IMR-90 (cell line): ENCODE measurements at regions not wholly inside any gene's neighbourhood (a gene's known extent, or its start where the extent isn't known, plus 50 kb on each side); places are given as distances from the start of the nearest gene placed in this dataset.

Experiments used
- ATAC-seq: fragments of 200-7000 bp; cut with Tn5 transposase; 2 replicates; pipeline ENCODE4 v1.9.1; 2020; ENCODE audit warnings: low read depth, mild to moderate bottlenecking, moderate library complexity
- BruUV-seq: library from RNA; stranded (reverse); fragments of 400-500 nt; replicated peaks from 2 replicates; lab custom pipeline; 2021; lab: Mats Ljungman, UMichigan
- CTCF ChIA-PET: fragments of 300-600 bp; formaldehyde crosslinking; extraction: SDS; loops from one replicate; lab custom pipeline; 2021; ENCODE audit warnings: antibody characterized with exemption; lab: Yijun Ruan, JAX
- POLR2A ChIA-PET: fragments of 300-600 bp; sonication (Branson Sonifier 250); formaldehyde crosslinking; loops from one replicate; lab custom pipeline; 2022; ENCODE audit warnings: antibody characterized with exemption; ENCODE audit not compliant: unreplicated experiment; lab: Charles Lee
- DNase-seq: peaks from one replicate; pipeline ENCODE4 v3.0.0; 2013
- H2AFZ ChIP-seq: replicated peaks from 2 replicates; pipeline ENCODE3; 2013; ENCODE audit warnings: low read length, mild to moderate bottlenecking; ENCODE audit not compliant: poor library complexity
- H2AK5ac ChIP-seq: 2 replicates; pipeline ENCODE4 v1.6.1; 2013; ENCODE audit warnings: low read depth, low read length, inconsistent platforms
- H2AK9ac ChIP-seq: replicated peaks from 2 replicates; pipeline ENCODE3; 2013; ENCODE audit warnings: mild to moderate bottlenecking, low read depth, low read length, moderate library complexity; ENCODE audit not compliant: poor library complexity
- H2BK120ac ChIP-seq: 2 replicates; pipeline ENCODE4 v1.6.1; 2013; ENCODE audit warnings: low read depth, low read length, inconsistent platforms
- H2BK15ac ChIP-seq: 3 replicates; pipeline ENCODE4 v1.6.1; 2013; ENCODE audit warnings: low read depth, low read length, inconsistent platforms
- H2BK20ac ChIP-seq: 2 replicates; pipeline ENCODE4 v1.6.1; 2013; ENCODE audit warnings: low read depth, mild to moderate bottlenecking, inconsistent platforms, low read length, moderate library complexity
- H2BK5ac ChIP-seq: 2 replicates; pipeline ENCODE4 v1.6.1; 2013; ENCODE audit warnings: mild to moderate bottlenecking, low read depth, low read length, inconsistent platforms; ENCODE audit not compliant: poor library complexity, severe bottlenecking
- H3K14ac ChIP-seq: replicated peaks from 2 replicates; pipeline ENCODE4 v1.6.1; 2013; ENCODE audit warnings: low read depth, low read length, inconsistent platforms
- H3K18ac ChIP-seq: 2 replicates; pipeline ENCODE4 v1.6.1; 2013; ENCODE audit warnings: low read depth, low read length, control low read depth
- H3K23ac ChIP-seq: 2 replicates; pipeline ENCODE4 v1.6.1; 2013; ENCODE audit warnings: low read depth, low read length, inconsistent platforms
- H3K27ac ChIP-seq: 2 replicates; pipeline ENCODE4 v1.5.1; 2013; ENCODE audit warnings: mild to moderate bottlenecking, control low read depth, low read length; ENCODE audit not compliant: insufficient read depth
- H3K27me3 ChIP-seq: 2 replicates; pipeline ENCODE4 v1.6.1; 2013; ENCODE audit warnings: low read length; ENCODE audit not compliant: control insufficient read depth, insufficient read depth
- H3K36me3 ChIP-seq: 2 replicates; pipeline ENCODE4 v1.6.1; 2013; ENCODE audit warnings: low read length, mixed read lengths; ENCODE audit not compliant: control insufficient read depth, insufficient read depth
- H3K4ac ChIP-seq: 2 replicates; pipeline ENCODE4 v1.6.1; 2013; ENCODE audit warnings: low read depth, low read length, inconsistent platforms
- H3K4me1 ChIP-seq: 2 replicates; pipeline ENCODE4 v1.6.1; 2013; ENCODE audit warnings: low read length, mixed read lengths; ENCODE audit not compliant: control insufficient read depth, insufficient read depth
- H3K4me2 ChIP-seq: 2 replicates; pipeline ENCODE4 v1.6.1; 2013; ENCODE audit warnings: low read depth, mild to moderate bottlenecking, control low read depth, low read length, moderate library complexity
- H3K4me3 ChIP-seq: 2 replicates; pipeline ENCODE4 v1.5.1; 2013; ENCODE audit warnings: low read depth, mild to moderate bottlenecking, control low read depth, low read length, moderate library complexity; ENCODE audit not compliant: insufficient read depth
- H3K56ac ChIP-seq: 2 replicates; pipeline ENCODE4 v1.6.1; 2013; ENCODE audit warnings: low read length, inconsistent platforms; ENCODE audit not compliant: insufficient read depth; ENCODE audit errors: extremely low read depth
- H3K79me1 ChIP-seq, 2 experiments: 2 replicates each; pipeline ENCODE4 v1.6.1; 2013; ENCODE audit warnings: low read length in 2 of 2, inconsistent platforms in 1 of 2, low read depth in 1 of 2
- H3K9ac ChIP-seq: 2 replicates; pipeline ENCODE4 v1.6.1; 2013; ENCODE audit warnings: low read depth, low read length, control low read depth
- H3K9me1 ChIP-seq: 2 replicates; pipeline ENCODE4 v1.6.1; 2013; ENCODE audit warnings: low read length, inconsistent platforms; ENCODE audit not compliant: insufficient read depth
- H3K9me3 ChIP-seq: 2 replicates; pipeline ENCODE4 v1.6.1; 2013; ENCODE audit warnings: low read length; ENCODE audit not compliant: control insufficient read depth, insufficient read depth
- H4K20me1 ChIP-seq: 2 replicates; pipeline ENCODE4 v1.6.1; 2013; ENCODE audit warnings: low read length, inconsistent platforms; ENCODE audit not compliant: insufficient read depth
- H4K5ac ChIP-seq: 2 replicates; pipeline ENCODE4 v1.6.1; 2013; ENCODE audit warnings: mild to moderate bottlenecking, low read depth, low read length, control low read depth
- H4K8ac ChIP-seq, 2 experiments: 2 replicates each; pipeline ENCODE4 v1.6.1; 2013; ENCODE audit warnings: low read depth in 2 of 2, low read length in 2 of 2, control low read depth in 1 of 2, inconsistent platforms in 1 of 2
- H4K91ac ChIP-seq: 2 replicates; pipeline ENCODE4 v1.6.1; 2013; ENCODE audit warnings: low read depth, low read length, inconsistent platforms; ENCODE audit not compliant: insufficient read depth
- BHLHE40 ChIP-seq: fragments of 150-350 bp; IDR thresholded peaks from 2 replicates; pipeline ENCODE4 v1.6.1; 2016; ENCODE audit warnings: mild to moderate bottlenecking, low read depth, low read length
- CEBPB ChIP-seq: IDR thresholded peaks from 2 replicates; pipeline ENCODE4 v1.6.1; 2012; ENCODE audit warnings: low read depth, low read length, improper control_type of control experiment
- CHD1 ChIP-seq: IDR thresholded peaks from 2 replicates; pipeline ENCODE4 v1.6.1; 2012; ENCODE audit warnings: low read depth, low read length, improper control_type of control experiment
- ELK1 ChIP-seq: fragments of 150-350 bp; IDR thresholded peaks from 2 replicates; pipeline ENCODE4 v1.6.1; 2016; ENCODE audit warnings: low read depth, mild to moderate bottlenecking, low read length, moderate library complexity, borderline replicate concordance
- MAFK ChIP-seq: IDR thresholded peaks from 2 replicates; pipeline ENCODE4 v1.6.1; 2012; ENCODE audit warnings: low read depth, low read length, improper control_type of control experiment
- MXI1 ChIP-seq: IDR thresholded peaks from 2 replicates; pipeline ENCODE4 v1.6.1; 2012; ENCODE audit warnings: low read depth, mild to moderate bottlenecking, low read length, moderate library complexity, borderline replicate concordance
- NFE2L2 ChIP-seq: fragments of 150-350 bp; IDR thresholded peaks from 2 replicates; pipeline ENCODE4 v1.6.1; 2016; ENCODE audit warnings: low read depth, mild to moderate bottlenecking, low read length
- RAD21 ChIP-seq: IDR thresholded peaks from 2 replicates; pipeline ENCODE4 v1.6.1; 2012; ENCODE audit warnings: low read length, improper control_type of control experiment
- RFX5 ChIP-seq: IDR thresholded peaks from 2 replicates; pipeline ENCODE4 v1.8.0; 2012; ENCODE audit warnings: low read depth, mild to moderate bottlenecking, low read length, moderate library complexity
- USF2 ChIP-seq: fragments of 150-350 bp; IDR thresholded peaks from 2 replicates; pipeline ENCODE4 v1.6.1; 2017; ENCODE audit warnings: mild to moderate bottlenecking, antibody characterized with exemption, low read length, low read depth
- WGBS, 2 experiments: methylation state at CpG; one replicate each; pipeline versions ENCODE4 v1.1.5 to v1.1.7; 2013; ENCODE audit warnings: missing lambda C conversion rate in 2 of 2; ENCODE audit not compliant: insufficient read length in 1 of 2; ENCODE audit errors: extremely low coverage in 2 of 2; 5-methylcytosine and 5-hydroxymethylcytosine counted together
- dilution Hi-C: fragments of 300-500 bp; cut with HindIII; formaldehyde crosslinking; loops from one replicate; pipeline ENCODE4 v1.14.3; 2018; ENCODE audit warnings: low sequenced_read_pairs; ENCODE audit not compliant: unreplicated experiment
- in situ Hi-C: fragments of 300-500 bp; cut with MboI; formaldehyde crosslinking; loops from 3 replicates; pipeline ENCODE4 v1.14.3; 2019; ENCODE audit warnings: low sequenced_read_pairs, inconsistent platforms, mixed read lengths
- intact Hi-C: fragments of 100-400 bp; cut with micrococcal nuclease; formaldehyde crosslinking; loops from 2 replicates; pipeline ENCODE4 v1.10.0; 2022

- H3K4me1 ChIP-seq, result no peaks in the 10 kb centered on the region
- intact Hi-C loops, result no loop called here
- H2BK20ac ChIP-seq, result no peak overlapping the region
- no peak overlapping the region for H2AK5ac ChIP-seq
- H3K27ac ChIP-seq, result no peak overlapping the region
- TF ChIP-seq USF2, result no peak
- TF ChIP-seq MXI1, result no peak
- TF ChIP-seq MAFK, result no peak
- no peak for TF ChIP-seq BHLHE40
- no peak for TF ChIP-seq ELK1
- TF ChIP-seq CEBPB, result no peak
- no peak for TF ChIP-seq RAD21
- TF ChIP-seq NFE2L2, result no peak
- no peak for TF ChIP-seq RFX5
- no peak for TF ChIP-seq CHD1
- H3K4me2 ChIP-seq, result no peak overlapping the region
- H2AK9ac ChIP-seq, result no peak overlapping the region
- no TSS peak for BruUV-seq
- dilution Hi-C loops, result no loop called here
- no peak overlapping the region for H2AFZ ChIP-seq
- ChIA-PET CTCF (no interaction called here), POLR2A (no interaction called here)
- no peaks in the 10 kb centered on the region for H3K36me3 ChIP-seq
- no peak for ATAC-seq
- no peak overlapping the region for H4K91ac ChIP-seq
- no peak overlapping the region for H2BK5ac ChIP-seq
- no peak overlapping the region for H3K18ac ChIP-seq
- H3K27me3 ChIP-seq, result no peaks in the 10 kb centered on the region
- no peak overlapping the region for H3K56ac ChIP-seq
- H2BK120ac ChIP-seq, result no peak overlapping the region
- in situ Hi-C loops, result no loop called here
- peaks cover 35% of the 10 kb centered on the region for H3K9me3 ChIP-seq
- H3K14ac ChIP-seq, result no peak overlapping the region
- no peak overlapping the region for H4K5ac ChIP-seq
- no peak overlapping the region for H3K23ac ChIP-seq
- H3K9ac ChIP-seq, result no peak overlapping the region
- H3K9me1 ChIP-seq, result no peaks in the 10 kb centered on the region
- WGBS, 2 experiments, result 62% methylated on average over 2 of the region's 5 CpGs; no CpG with 5 or more reads in 1 of the 2 experiments
- no peaks in the 10 kb centered on the region for H3K79me1 ChIP-seq
- no peak overlapping the region for H4K8ac ChIP-seq
- no peak overlapping the region for H3K4ac ChIP-seq
- H3K4me3 ChIP-seq, result no peak overlapping the region
- no peaks in the 10 kb centered on the region for H4K20me1 ChIP-seq
- H2BK15ac ChIP-seq, result no peak overlapping the region
- no peak for DNase-seq
Observed at GRCh38 chr10:131561897-131562296, 250.4 kb upstream of the TCERG1L start.
